Keratinocyte (primary cell): ENCODE measurements at regions not wholly inside any gene's neighbourhood (a gene's known extent, or its start where the extent isn't known, plus 50 kb on each side); places are given as distances from the start of the nearest gene placed in this dataset.

Experiments
- DNase-seq: peaks from one replicate; pipeline ENCODE4 v3.0.0-alpha.2; 2011; ENCODE audit warnings: low read depth, missing footprints, low spot score
- FAIRE-seq: peaks from 2 replicates; lab custom pipeline; 2011; peaks lifted over from hg19 to GRCh38; lab: Jason Lieb, UNC
- H2AFZ ChIP-seq: 2 replicates; pipeline ENCODE4 v1.6.0; 2012; ENCODE audit warnings: low read length, control low read depth, inconsistent platforms; ENCODE audit not compliant: control insufficient read depth
- H3K27ac ChIP-seq: 2 replicates; pipeline ENCODE4 v1.5.1; 2011; ENCODE audit warnings: low read length; ENCODE audit not compliant: control insufficient read depth, insufficient read depth
- H3K27me3 ChIP-seq: 3 replicates; pipeline ENCODE4 v1.6.0; 2011; ENCODE audit warnings: low read length; ENCODE audit not compliant: control insufficient read depth, insufficient read depth; ENCODE audit errors: extremely low read depth
- H3K36me3 ChIP-seq, 2 experiments: 2 replicates in 1 of 2; 3 replicates in 1 of 2; pipeline ENCODE4 v1.5.1; 2011; ENCODE audit warnings: low read length in 2 of 2, mild to moderate bottlenecking in 1 of 2; ENCODE audit not compliant: control insufficient read depth in 2 of 2, insufficient read depth in 2 of 2; ENCODE audit errors: extremely low read depth in 1 of 2
- H3K4me1 ChIP-seq: 3 replicates; pipeline ENCODE4 v1.5.1; 2011; ENCODE audit warnings: low read length; ENCODE audit not compliant: control insufficient read depth, insufficient read depth; ENCODE audit errors: extremely low read depth
- H3K4me2 ChIP-seq: 3 replicates; pipeline ENCODE4 v1.6.0; 2011; ENCODE audit warnings: low read depth, low read length; ENCODE audit not compliant: control insufficient read depth, insufficient read depth; ENCODE audit errors: extremely low read depth
- H3K4me3 ChIP-seq, 3 experiments: fragments of 200-600 bp in 1 of 3; sonication (generic) in 1 of 3; 2 replicates in 2 of 3; 3 replicates in 1 of 3; pipeline ENCODE4 v1.5.1; 2011 to 2016; ENCODE audit warnings: low read length in 3 of 3, mild to moderate bottlenecking in 3 of 3, control low read depth in 2 of 3, inconsistent platforms in 1 of 3, low read depth in 1 of 3, mixed read lengths in 1 of 3, mixed run types in 1 of 3, moderate library complexity in 1 of 3; ENCODE audit not compliant: control insufficient read depth in 2 of 3, insufficient read depth in 2 of 3; ENCODE audit errors: extremely low read depth in 1 of 3
- H3K79me2 ChIP-seq: 2 replicates; pipeline ENCODE4 v1.6.0; 2012; ENCODE audit warnings: low read length; ENCODE audit not compliant: control insufficient read depth, insufficient read depth
- H3K9ac ChIP-seq: 3 replicates; pipeline ENCODE4 v1.6.0; 2011; ENCODE audit warnings: low read length; ENCODE audit not compliant: control insufficient read depth, insufficient read depth; ENCODE audit errors: extremely low read depth
- H3K9me1 ChIP-seq: 3 replicates; pipeline ENCODE4 v1.6.0; 2011; ENCODE audit warnings: low read length; ENCODE audit not compliant: control insufficient read depth, insufficient read depth; ENCODE audit errors: extremely low read depth
- H3K9me3 ChIP-seq: 2 replicates; pipeline ENCODE4 v1.5.1; 2012; ENCODE audit warnings: low read depth, low read length; ENCODE audit not compliant: control insufficient read depth
- H4K20me1 ChIP-seq: 3 replicates; pipeline ENCODE4 v1.6.0; 2011; ENCODE audit warnings: low read length; ENCODE audit not compliant: control insufficient read depth, insufficient read depth; ENCODE audit errors: extremely low read depth
- CTCF ChIP-seq, 3 experiments: IDR thresholded peaks in 1 of 3; conservative IDR thresholded peaks in 1 of 3; optimal IDR thresholded peaks in 1 of 3; 2 replicates in 2 of 3; 3 replicates in 1 of 3; pipeline versions ENCODE3 to v1.5.1; 2011; ENCODE audit warnings: low read length in 3 of 3, mild to moderate bottlenecking in 3 of 3, moderate library complexity in 2 of 3, control low read depth in 1 of 3, inconsistent platforms in 1 of 3; ENCODE audit not compliant: insufficient read depth in 2 of 3; ENCODE audit errors: extremely low read depth in 1 of 3
- EZH2 ChIP-seq: IDR thresholded peaks from one replicate; pipeline ENCODE4 v1.6.1; 2012; ENCODE audit warnings: inconsistent platforms, mild to moderate bottlenecking, low read length, moderate library complexity
- dilution Hi-C: fragments of 300-500 bp; cut with MboI; formaldehyde crosslinking; loops from one replicate; pipeline ENCODE4 v1.7.0; 2020; ENCODE audit warnings: low sequenced_read_pairs; ENCODE audit not compliant: extremely low pct_ligation_motif_present

DNA sequence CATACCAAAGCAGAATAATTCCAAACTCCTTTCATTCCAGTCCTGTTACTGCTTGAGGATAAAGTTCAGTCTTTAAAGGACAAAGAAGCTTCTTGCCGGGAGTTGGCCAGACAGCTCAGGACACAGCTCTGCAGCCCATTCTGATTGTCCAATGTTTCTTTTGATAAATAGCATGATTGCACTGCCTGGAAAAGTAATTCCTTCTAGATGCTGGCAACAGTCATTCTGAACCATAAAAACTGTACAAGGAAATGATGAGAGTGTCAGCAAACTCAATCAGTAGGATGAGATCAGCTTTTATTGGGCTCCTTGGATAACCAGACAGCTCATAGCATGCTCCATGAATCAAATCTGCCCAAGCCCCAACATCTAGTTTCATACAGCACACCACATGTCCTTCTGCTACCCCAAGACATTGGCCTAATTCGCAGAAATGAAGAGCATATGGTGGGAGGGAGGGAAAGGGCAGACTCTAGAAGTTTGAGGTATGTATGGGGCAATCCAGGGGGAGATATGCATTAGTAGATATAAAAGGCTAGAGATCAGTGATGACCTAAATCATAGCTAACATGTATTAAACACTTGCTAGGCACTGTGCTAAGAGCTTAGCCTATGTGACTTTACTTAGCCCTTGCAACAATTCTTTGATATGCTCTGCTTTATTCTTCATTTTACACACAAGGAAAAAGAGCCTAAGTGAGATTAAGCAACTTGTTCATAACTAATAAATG, 219.9 kb upstream of the NREP start:
- TF ChIP-seq CTCF (optimal IDR thresholded peaks at IDR 0.05 in 1 of 3, IDR thresholded peaks at IDR 0.05 in 1 of 3, conservative IDR thresholded peaks at IDR 0.05 in 1 of 3; ENCODE audit: extremely low read depth in 1 of 3, insufficient read depth in 2 of 3, low read length in 3 of 3), result no peak
- no peak for TF ChIP-seq EZH2
- FAIRE-seq (no peak), DNase-seq (no peak)
- Histone ChIP-seq H3K9ac (no peak overlapping the region), H2AFZ (no peak overlapping the region), H3K4me2 (no peak overlapping the region), H3K4me3 (no peak overlapping the region), H3K27me3 (peaks cover 2% of the 10 kb centered on the region), H4K20me1 (no peaks in the 10 kb centered on the region), H3K4me1 (no peaks in the 10 kb centered on the region), H3K9me1 (no peaks in the 10 kb centered on the region), H3K27ac (no peak overlapping the region), H3K79me2 (no peaks in the 10 kb centered on the region), H3K9me3 (no peaks in the 10 kb centered on the region), H3K36me3 (no peaks in the 10 kb centered on the region)
- dilution Hi-C loops, result no loop called here

DNA sequence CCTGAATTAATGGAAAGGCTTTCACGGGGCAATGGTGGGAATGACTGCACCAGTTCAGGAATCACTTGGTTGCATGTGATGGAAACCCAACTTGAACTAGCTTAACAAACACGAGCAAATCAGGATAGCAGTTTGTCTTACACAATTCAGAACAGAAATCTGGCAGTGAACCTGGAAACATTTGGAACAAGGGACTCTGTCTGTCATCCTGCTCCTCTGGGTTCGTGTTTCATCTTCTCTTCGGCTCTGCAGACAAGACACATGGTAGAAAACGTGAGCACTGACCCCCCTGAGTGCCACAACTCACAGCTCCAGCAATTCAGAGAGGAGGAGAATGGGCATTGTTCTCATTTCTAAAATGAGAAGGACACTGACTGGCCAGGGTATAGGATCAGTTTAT, 218.1 kb upstream of the NREP start:
- H2AFZ ChIP-seq, result no peak overlapping the region
- TF ChIP-seq CTCF (optimal IDR thresholded peaks at IDR 0.05 in 1 of 3, IDR thresholded peaks at IDR 0.05 in 1 of 3, conservative IDR thresholded peaks at IDR 0.05 in 1 of 3; ENCODE audit: extremely low read depth in 1 of 3, insufficient read depth in 2 of 3, low read length in 3 of 3), result no peak
- TF ChIP-seq EZH2, result no peak
- H4K20me1 ChIP-seq, result no peaks in the 10 kb centered on the region
- H3K27ac ChIP-seq, result no peak overlapping the region
- H3K79me2 ChIP-seq, result no peaks in the 10 kb centered on the region
- DNase-seq (no peak), FAIRE-seq (no peak)
- H3K9me3 ChIP-seq, result no peaks in the 10 kb centered on the region
- no peaks in the 10 kb centered on the region for H3K36me3 ChIP-seq
- H3K9ac ChIP-seq, result no peak overlapping the region
- H3K4me3 ChIP-seq, result no peak overlapping the region
- no peak overlapping the region for H3K4me2 ChIP-seq
- no peaks in the 10 kb centered on the region for H3K4me1 ChIP-seq
- no peaks in the 10 kb centered on the region for H3K9me1 ChIP-seq
- H3K27me3 ChIP-seq, result peaks cover 2% of the 10 kb centered on the region
- dilution Hi-C loops, result no loop called here
